DOHH2 (cell line): ENCODE measurements at regions not wholly inside any gene's neighbourhood (a gene's known extent, or its start where the extent isn't known, plus 50 kb on each side); places are given as distances from the start of the nearest gene placed in this dataset.
"Not testable (repeated sequence)": the region's sequence is repeated elsewhere in the genome, so short reads cannot be mapped to it uniquely, and the experiment has no call there.

ENCODE experiments used
- H3F3A ChIP-seq: fragments of 200-600 bp; sonication (generic), shearing (Covaris generic); 2 replicates; pipeline ENCODE4 v1.6.0; 2016; ENCODE audit warnings: antibody characterized with exemption, mild to moderate bottlenecking; ENCODE audit not compliant: control insufficient read depth, insufficient read depth
- H3K27ac ChIP-seq: fragments of 200-600 bp; sonication (generic); 2 replicates; pipeline ENCODE4 v1.5.1; 2014; ENCODE audit warnings: low read depth, mild to moderate bottlenecking, low read length, moderate library complexity
- H3K27me3 ChIP-seq: fragments of 200-600 bp; sonication (generic); 2 replicates; pipeline ENCODE4 v1.6.1; 2014; ENCODE audit warnings: mild to moderate bottlenecking, low read length, mixed read lengths; ENCODE audit not compliant: control insufficient read depth
- H3K36me3 ChIP-seq: fragments of 200-600 bp; sonication (generic); 2 replicates; pipeline ENCODE4 v1.6.1; 2014; ENCODE audit warnings: mild to moderate bottlenecking, low read length, moderate library complexity, mixed read lengths; ENCODE audit not compliant: control insufficient read depth
- H3K4me1 ChIP-seq: fragments of 200-600 bp; sonication (generic); 2 replicates; pipeline ENCODE4 v1.6.1; 2014; ENCODE audit warnings: mild to moderate bottlenecking, low read length, mixed read lengths; ENCODE audit not compliant: control insufficient read depth
- H3K4me2 ChIP-seq: fragments of 200-600 bp; sonication (generic); 2 replicates; pipeline ENCODE4 v1.6.0; 2014; ENCODE audit warnings: mild to moderate bottlenecking, low read length, moderate library complexity
- H3K4me3 ChIP-seq: fragments of 200-600 bp; sonication (generic); 2 replicates; pipeline ENCODE4 v1.5.1; 2014; ENCODE audit warnings: mild to moderate bottlenecking, low read length, mixed read lengths
- H3K79me2 ChIP-seq: fragments of 200-600 bp; sonication (generic); 2 replicates; pipeline ENCODE4 v1.6.1; 2014; ENCODE audit warnings: mild to moderate bottlenecking, low read length, mixed read lengths; ENCODE audit not compliant: control insufficient read depth
- H3K9me2 ChIP-seq: fragments of 200-600 bp; sonication (generic); replicated peaks from 2 replicates; pipeline ENCODE4 v1.6.1; 2014; ENCODE audit warnings: mild to moderate bottlenecking, low read length, mixed read lengths; ENCODE audit not compliant: control insufficient read depth
- H3K9me3 ChIP-seq: fragments of 200-600 bp; sonication (generic); 2 replicates; pipeline ENCODE4 v1.6.1; 2014; ENCODE audit warnings: antibody characterized with exemption, low read length, mixed read lengths; ENCODE audit not compliant: control insufficient read depth, insufficient read depth
- H4K20me1 ChIP-seq: fragments of 200-600 bp; sonication (generic); 2 replicates; pipeline ENCODE4 v1.6.0; 2014; ENCODE audit warnings: low read depth, mild to moderate bottlenecking, antibody characterized with exemption, low read length, moderate library complexity; ENCODE audit not compliant: control insufficient read depth, insufficient read depth
- EZH2phosphoT487 ChIP-seq: fragments of 200-600 bp; sonication (generic); IDR thresholded peaks from 2 replicates; pipeline ENCODE4 v1.6.1; 2017; ENCODE audit warnings: borderline replicate concordance, mild to moderate bottlenecking, antibody characterized with exemption, low read length, moderate library complexity, mixed read lengths
- TF ChIP-seq, protein P1 (sequence below): fragments of 200-600 bp; sonication (generic); IDR thresholded peaks from one replicate; pipeline ENCODE4 v1.5.1; 2014; ENCODE audit warnings: antibody characterized with exemption, mild to moderate bottlenecking, low read depth, low read length; ENCODE audit not compliant: poor library complexity, severe bottlenecking

DNA sequence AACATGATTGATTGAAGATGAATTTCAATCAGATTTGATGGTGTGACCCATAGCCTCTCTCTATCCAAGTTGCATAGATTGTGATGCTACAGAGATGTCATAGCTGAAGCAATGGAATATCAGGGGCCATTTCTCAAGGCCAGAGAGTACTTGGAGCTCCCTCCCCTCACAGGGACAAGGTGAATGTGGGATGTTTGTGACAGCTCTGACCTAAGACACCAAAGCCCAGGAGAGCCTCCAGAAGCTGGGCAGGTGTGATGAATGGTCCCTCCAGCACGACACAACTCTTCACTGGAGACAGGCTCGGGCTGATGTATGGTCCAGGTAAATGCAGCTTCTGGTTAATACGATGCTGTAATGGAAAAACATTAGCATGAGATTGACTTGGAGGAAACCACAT is 101.0 kb upstream of the ZC3H12A start:
- Histone ChIP-seq H3K9me2 (no peaks in the 10 kb centered on the region), H3K27ac (no peak overlapping the region), H4K20me1 (no peaks in the 10 kb centered on the region), H3F3A (no peaks in the 10 kb centered on the region), H3K27me3 (no peaks in the 10 kb centered on the region), H3K4me3 (no peak overlapping the region), H3K79me2 (no peaks in the 10 kb centered on the region), H3K4me1 (no peaks in the 10 kb centered on the region), H3K4me2 (no peak overlapping the region), H3K36me3 (no peaks in the 10 kb centered on the region), H3K9me3 (no peaks in the 10 kb centered on the region)
- TF ChIP-seq EZH2phosphoT487 = no peak
- TF ChIP-seq, protein P1, sequence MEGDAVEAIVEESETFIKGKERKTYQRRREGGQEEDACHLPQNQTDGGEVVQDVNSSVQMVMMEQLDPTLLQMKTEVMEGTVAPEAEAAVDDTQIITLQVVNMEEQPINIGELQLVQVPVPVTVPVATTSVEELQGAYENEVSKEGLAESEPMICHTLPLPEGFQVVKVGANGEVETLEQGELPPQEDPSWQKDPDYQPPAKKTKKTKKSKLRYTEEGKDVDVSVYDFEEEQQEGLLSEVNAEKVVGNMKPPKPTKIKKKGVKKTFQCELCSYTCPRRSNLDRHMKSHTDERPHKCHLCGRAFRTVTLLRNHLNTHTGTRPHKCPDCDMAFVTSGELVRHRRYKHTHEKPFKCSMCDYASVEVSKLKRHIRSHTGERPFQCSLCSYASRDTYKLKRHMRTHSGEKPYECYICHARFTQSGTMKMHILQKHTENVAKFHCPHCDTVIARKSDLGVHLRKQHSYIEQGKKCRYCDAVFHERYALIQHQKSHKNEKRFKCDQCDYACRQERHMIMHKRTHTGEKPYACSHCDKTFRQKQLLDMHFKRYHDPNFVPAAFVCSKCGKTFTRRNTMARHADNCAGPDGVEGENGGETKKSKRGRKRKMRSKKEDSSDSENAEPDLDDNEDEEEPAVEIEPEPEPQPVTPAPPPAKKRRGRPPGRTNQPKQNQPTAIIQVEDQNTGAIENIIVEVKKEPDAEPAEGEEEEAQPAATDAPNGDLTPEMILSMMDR = no peak

DNA sequence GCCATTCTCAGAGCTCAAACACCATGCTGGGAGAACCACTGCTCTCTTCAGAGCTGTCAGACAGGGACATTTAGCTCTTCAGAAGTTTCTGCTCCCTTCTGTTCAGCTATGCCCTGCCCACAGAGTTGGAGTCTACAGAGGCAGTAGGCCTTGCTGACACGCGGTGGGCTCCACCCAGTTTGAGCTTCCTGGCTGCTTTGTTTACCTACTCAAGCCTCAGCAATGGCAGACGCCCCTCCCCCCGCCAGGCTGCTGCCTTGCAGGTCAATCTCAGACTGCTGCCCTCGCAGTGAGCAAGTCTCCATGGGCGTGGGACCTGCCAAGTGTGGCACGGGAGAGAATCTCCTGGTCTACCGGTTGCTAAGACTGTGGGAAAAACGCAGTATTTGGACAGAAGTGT is 93.8 kb upstream of the ZC3H12A start:
- not testable (repeated sequence) for H3K9me2 ChIP-seq, H3K9me3 ChIP-seq, H4K20me1 ChIP-seq, H3K4me3 ChIP-seq, H3K4me1 ChIP-seq, H3K27ac ChIP-seq, H3K79me2 ChIP-seq, H3K4me2 ChIP-seq, H3F3A ChIP-seq, H3K36me3 ChIP-seq, H3K27me3 ChIP-seq

DNA sequence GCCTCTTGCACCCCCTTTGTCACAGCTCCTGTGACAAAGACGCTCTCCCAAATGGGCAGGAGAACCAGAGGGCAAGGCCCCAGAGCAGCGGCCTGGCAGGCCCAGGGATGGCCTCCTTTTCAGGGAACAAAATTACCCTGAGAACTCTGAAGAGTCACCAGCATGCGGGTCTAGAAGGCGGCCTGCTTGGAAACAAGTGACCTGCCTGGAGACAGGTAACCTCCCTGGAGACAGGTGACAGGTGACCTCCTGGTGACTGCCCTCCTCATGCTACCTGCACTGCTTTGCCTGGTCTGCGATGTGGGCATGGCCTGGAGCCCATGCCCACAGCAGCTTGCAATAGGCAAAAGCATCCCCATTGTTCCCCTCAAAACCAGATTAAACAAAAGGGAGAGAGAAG is 86.5 kb upstream of the ZC3H12A start:
- Histone ChIP-seq H3K27ac (no peak overlapping the region), H3K9me3 (no peaks in the 10 kb centered on the region), H3K4me2 (no peak overlapping the region), H3K9me2 (no peaks in the 10 kb centered on the region), H3K4me1 (no peaks in the 10 kb centered on the region), H3F3A (no peaks in the 10 kb centered on the region), H3K4me3 (no peak overlapping the region), H3K79me2 (no peaks in the 10 kb centered on the region), H3K36me3 (no peaks in the 10 kb centered on the region), H3K27me3 (peaks cover 15% of the 10 kb centered on the region), H4K20me1 (no peaks in the 10 kb centered on the region; the same call in 1 of the 2 replicates)
- no peak for TF ChIP-seq EZH2phosphoT487
- TF ChIP-seq, protein P1 = no peak

DNA sequence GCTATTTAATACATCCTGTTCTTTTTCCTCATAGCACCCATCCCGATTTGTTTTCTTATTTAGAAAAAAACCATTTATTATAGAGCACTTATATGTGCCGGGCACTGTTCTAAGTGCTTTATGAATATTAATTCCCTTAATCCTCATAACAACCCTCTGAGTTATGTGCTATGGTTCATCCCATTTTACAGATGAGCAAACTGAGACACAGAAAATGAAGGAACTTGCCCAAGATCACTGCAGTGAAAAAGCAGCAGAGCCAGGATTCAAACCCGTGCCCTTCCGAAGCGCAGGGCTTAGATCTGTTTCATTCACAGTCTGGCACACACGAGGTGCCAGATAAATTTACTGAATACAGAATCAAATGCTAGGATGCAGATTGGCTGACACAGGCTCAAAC is 85.1 kb upstream of the ZC3H12A start:
- Histone ChIP-seq H3K9me3 (no peaks in the 10 kb centered on the region), H3K27ac (no peak overlapping the region), H3K4me3 (no peak overlapping the region), H3F3A (no peaks in the 10 kb centered on the region), H3K9me2 (no peaks in the 10 kb centered on the region), H3K4me2 (no peak overlapping the region), H3K79me2 (no peaks in the 10 kb centered on the region), H3K36me3 (no peaks in the 10 kb centered on the region), H3K27me3 (peaks cover 13% of the 10 kb centered on the region), H3K4me1 (no peaks in the 10 kb centered on the region), H4K20me1 (no peaks in the 10 kb centered on the region; the same call in 1 of the 2 replicates)
- TF ChIP-seq EZH2phosphoT487 = no peak
- TF ChIP-seq, protein P1 = no peak
